RPMI7951 (cell line): ENCODE measurements at regions not wholly inside any gene's neighbourhood (a gene's known extent, or its start where the extent isn't known, plus 50 kb on each side); places are given as distances from the start of the nearest gene placed in this dataset.
"Not testable (repeated sequence)": the region's sequence is repeated elsewhere in the genome, so short reads cannot be mapped to it uniquely, and the experiment has no call there.

Experiments
- DNase-seq: peaks from one replicate; pipeline ENCODE4 v3.0.0-alpha.2; 2012; ENCODE audit warnings: low read depth

GRCh38 chr1:185681034-185681633, 53.1 kb upstream of the HMCN1 start:
- peak; percentile 50 for DNase-seq

GRCh38 chr1:185680453-185680852, 53.7 kb upstream of the HMCN1 start:
- DNase-seq: no peak

- no peak for DNase-seq
Observed at GRCh38 chr1:185679220-185679619, 55.0 kb upstream of the HMCN1 start.

DNA sequence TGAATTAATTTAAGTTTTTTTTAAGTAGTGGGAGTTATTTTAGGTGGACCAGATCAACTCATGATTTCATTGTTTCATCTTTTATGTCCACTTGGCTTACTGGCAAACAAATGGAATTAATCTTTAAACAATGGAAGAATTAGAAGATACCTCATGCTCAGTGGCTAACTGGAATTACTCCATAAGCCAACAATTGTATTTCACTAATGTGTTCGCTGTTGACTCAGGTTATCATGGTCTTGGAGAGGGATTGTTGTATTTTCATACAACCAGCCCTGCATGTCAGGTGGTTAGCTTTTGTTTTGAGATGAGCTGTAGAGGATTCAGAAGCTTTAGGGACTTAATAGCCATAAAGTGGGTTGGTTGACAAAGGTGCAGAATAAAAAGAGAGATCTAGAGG, 57.2 kb upstream of the HMCN1 start:
- DNase-seq: no peak

- no peak for DNase-seq
Observed at GRCh38 chr1:185674201-185674600, 60.0 kb upstream of the HMCN1 start.

- DNase-seq: no peak
Observed at GRCh38 chr1:185672719-185673360, 61.4 kb upstream of the HMCN1 start.

DNA sequence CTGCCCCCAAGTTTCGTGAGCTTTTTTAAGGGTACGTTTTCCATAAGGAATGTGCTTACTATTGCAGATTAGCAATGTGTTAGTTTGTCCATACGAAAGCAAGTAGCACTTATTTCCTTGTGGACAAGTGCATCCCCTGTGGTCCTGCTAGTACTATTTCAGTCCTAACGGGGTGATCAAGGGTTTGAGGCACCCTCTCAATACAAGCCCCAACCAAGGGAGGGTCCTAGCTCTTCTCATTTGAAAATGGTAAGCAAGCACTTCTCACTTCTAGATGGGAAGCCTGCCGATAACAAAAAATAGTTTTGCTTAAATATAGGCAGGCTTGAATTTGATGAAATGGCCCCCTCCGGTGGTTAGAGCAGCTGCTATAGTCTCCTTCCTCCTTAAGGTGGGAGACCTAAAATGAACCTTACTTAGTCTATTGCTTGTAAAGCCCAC, 64.0 kb upstream of the HMCN1 start:
- peak; percentile 39 for DNase-seq

- DNase-seq: no peak
Observed at GRCh38 chr1:185668013-185668412, 66.2 kb upstream of the HMCN1 start.

GRCh38 chr1:185666582-185666981, 67.6 kb upstream of the HMCN1 start:
- DNase-seq: no peak

DNA sequence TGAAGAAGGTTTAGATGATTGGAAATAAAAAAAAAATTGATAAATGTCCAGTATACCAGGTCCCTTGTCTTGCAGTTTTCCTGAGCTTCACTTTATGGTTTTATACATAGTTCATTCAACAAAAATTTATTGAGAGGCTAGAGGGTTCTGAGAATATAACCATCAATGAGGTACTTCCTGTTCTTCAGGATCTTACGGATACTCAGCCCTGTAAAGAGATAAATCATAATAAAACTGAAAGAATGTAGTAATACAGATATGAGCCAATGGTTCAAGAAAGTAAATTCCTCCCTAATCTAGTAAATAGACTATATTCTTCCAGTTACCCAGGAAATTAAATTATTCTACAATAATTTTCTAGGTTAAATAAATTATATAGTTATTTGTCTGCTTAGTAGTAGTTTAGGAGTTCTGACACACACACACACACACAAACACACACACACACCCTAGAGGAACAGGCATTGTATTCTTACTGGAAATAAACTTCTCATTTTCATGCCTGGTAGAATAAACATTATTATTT, 70.4 kb upstream of the HMCN1 start:
- no peak for DNase-seq

DNA sequence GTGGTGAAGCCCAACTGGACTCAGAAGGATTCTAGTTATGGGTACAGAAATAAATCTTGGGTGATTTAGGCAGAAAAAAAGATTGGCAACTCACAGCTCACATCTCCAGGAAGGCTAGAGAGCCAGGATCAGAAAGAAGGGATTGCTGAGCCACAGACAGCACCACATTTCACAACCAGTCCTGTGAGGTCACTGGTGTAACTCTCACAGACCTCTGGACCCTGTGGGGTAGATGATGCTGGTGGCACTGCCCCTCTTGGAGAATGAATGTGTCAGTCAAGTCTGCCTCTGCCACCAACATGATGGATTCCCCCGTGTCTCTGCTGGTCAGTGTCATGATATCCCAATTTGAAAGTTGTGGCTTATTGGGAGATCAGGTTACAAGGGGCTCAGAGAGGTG, 70.9 kb upstream of the HMCN1 start:
- DNase-seq: no peak

GRCh38 chr1:185661971-185662370, 72.2 kb upstream of the HMCN1 start:
- DNase-seq: no peak

DNA sequence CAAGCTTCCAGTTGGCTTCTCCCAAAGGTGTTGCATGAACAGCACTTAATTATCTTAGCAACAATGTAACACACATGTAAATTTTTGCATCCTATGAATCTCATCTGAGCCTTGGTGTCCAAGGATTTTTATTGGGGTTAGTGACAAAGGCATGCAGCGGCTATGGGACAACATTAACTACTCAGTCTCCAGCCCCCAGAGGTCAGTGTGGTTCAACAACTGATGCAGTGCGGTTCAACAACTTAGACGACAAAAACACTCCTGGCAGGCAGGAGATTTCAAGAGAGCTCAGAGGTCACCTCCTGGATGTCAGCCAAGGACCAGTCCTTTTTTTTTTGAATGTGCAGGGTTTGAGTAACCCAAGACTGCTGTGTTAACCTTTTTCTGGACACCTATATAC, 77.5 kb upstream of the HMCN1 start:
- no peak for DNase-seq

- DNase-seq: no peak
Observed at GRCh38 chr1:185654952-185655314, 79.3 kb upstream of the HMCN1 start.

GRCh38 chr1:185654199-185654951, 79.8 kb upstream of the HMCN1 start:
- no peak for DNase-seq

GRCh38 chr1:185653615-185654014, 80.6 kb upstream of the HMCN1 start:
- DNase-seq: no peak

DNA sequence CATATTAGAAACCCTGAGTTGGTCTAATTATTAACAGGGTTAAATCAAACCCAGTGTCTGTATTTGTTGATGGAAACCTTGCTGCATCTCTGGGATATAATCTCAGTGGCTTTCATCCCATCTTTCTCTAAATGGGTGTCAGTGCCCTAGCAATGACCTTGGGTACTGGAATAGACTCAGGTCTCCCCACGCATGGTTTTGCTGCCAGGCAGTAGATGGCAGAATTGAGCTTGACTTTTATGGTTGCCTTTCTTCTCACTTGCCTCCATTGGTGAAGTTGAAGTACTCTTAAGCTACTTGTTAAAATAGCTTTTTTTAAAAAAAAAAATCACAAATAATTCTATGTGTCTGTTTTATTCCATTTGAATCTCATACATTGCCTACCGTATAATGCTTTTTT, 81.8 kb upstream of the HMCN1 start:
- DNase-seq: peak; percentile 38

DNA sequence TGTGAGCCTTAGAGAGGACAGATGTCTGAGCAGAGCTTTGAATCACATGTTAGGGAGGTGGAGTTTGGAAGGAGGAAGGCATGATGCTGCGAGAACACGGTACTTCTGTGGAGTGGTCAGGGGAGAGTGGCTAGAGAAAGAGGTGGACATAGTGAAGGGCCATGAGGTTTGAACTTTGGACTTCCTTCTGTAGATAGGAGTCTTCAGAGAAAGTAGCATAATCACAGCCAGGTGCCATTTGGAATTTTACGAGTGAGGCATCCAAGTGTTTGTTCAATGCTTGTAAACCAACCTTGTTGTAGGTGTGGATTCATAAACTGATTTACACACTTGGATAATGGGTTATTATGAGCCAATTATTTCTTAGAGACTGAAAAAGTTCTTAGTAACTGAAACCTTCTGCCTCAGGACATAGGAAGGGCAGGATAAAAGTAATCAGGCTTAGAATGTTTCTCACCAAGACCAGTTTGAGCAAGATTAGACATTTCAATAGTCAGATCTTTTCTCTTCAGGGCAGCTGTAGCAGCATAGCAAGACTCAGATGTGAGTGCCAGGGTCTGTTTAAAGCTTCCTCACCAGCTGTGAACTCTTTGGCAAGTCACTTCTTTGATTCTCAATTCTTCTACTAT, 83.5 kb upstream of the HMCN1 start:
- DNase-seq: no peak

- DNase-seq: no peak
Observed at GRCh38 chr1:185648858-185649589, 85.2 kb upstream of the HMCN1 start.

DNA sequence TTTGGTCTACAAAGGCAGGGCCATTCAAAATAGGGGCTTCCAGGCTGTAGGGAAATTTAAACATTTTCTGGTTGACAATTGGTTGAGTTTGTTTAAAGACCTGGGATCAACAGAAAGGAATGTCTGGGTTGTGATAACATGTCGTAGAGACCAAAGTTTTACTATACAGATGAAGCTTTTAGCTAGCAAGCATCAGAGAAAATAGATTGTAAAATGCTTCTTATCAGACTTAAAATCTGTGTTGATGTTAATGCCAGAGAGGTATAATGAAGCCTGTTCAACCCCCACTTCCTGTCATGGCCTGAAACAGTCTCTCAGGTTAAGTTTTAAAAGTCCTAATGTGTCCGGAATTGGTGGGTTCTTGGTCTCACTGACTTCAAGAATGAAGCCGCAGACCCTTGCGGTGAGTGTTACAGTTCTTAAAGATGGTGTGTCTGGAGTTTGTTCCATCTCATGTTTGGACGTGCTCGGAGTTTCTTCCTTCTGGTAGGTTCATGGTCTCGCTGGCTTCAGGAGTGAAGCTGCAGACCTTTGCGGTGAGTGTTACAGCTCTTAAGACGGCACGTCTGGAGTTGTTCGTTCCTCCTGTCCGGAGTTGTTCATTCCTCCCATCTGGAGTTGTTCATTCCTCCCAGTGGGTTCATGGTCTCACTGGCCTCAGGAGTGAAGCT, 86.5 kb upstream of the HMCN1 start:
- not testable (repeated sequence) for DNase-seq

GRCh38 chr1:185646202-185646683, 87.9 kb upstream of the HMCN1 start:
- peak; percentile 99 for DNase-seq
